IPS-20b (cell line): ENCODE measurements at regions not wholly inside any gene's neighbourhood (a gene's known extent, or its start where the extent isn't known, plus 50 kb on each side); places are given as distances from the start of the nearest gene placed in this dataset.

ENCODE experiments used
- H3K27ac ChIP-seq: one replicate; pipeline ENCODE4 v1.5.1; 2013; ENCODE audit warnings: low read length
- H3K27me3 ChIP-seq: 2 replicates; pipeline ENCODE4 v1.6.1; 2013; ENCODE audit warnings: mild to moderate bottlenecking, low read length, inconsistent platforms; ENCODE audit not compliant: insufficient read depth
- H3K36me3 ChIP-seq: 2 replicates; pipeline ENCODE4 v1.6.1; 2013; ENCODE audit warnings: low read depth, mild to moderate bottlenecking, inconsistent platforms, low read length, moderate library complexity; ENCODE audit not compliant: insufficient read depth
- H3K4me1 ChIP-seq: 2 replicates; pipeline ENCODE4 v1.6.1; 2013; ENCODE audit warnings: mild to moderate bottlenecking, control low read depth, inconsistent platforms, low read length, moderate library complexity; ENCODE audit not compliant: insufficient read depth
- H3K4me3 ChIP-seq: 2 replicates; pipeline ENCODE4 v1.5.1; 2013; ENCODE audit warnings: mild to moderate bottlenecking, low read length, inconsistent platforms
- H3K9ac ChIP-seq: 2 replicates; pipeline ENCODE4 v1.6.1; 2013; ENCODE audit warnings: low read depth, mild to moderate bottlenecking, inconsistent platforms, low read length, moderate library complexity
- H3K9me3 ChIP-seq: 2 replicates; pipeline ENCODE4 v1.6.1; 2013; ENCODE audit warnings: mild to moderate bottlenecking, low read depth, low read length, inconsistent platforms; ENCODE audit not compliant: insufficient read depth

DNA sequence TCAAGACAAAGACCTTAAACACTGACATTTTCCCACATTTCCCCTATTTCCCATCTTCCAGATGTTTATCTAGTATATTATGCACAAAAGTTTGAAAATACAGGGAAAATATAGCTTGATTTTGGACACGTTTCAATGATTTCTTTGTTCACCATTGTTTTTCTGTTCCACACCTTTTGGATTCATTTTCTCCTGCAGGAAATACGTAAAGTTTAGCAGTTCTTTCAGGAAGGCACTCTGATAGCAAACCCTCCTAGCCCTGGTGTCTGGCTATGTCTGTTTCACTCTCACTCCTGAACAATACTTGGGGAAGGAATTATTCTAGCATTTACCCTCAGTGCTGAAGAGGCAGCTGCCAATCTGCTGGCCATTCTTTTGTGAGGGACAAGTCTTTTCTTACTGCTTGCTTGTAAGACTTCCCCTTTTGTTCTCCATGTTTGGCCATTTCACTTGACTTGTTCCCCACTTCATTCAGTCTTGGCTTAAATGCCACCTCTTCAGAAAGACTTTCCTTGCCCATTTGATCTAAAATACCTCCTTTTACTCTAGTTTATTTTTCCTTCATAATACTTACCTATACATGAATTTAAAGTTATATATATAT is 195.4 kb downstream of the RNF152 start:
- Histone ChIP-seq H3K36me3 (no peaks in the 10 kb centered on the region), H3K27me3 (no peaks in the 10 kb centered on the region), H3K9ac (no peak overlapping the region), H3K27ac (no peak overlapping the region), H3K4me3 (no peak overlapping the region), H3K4me1 (no peaks in the 10 kb centered on the region), H3K9me3 (no peaks in the 10 kb centered on the region)

DNA sequence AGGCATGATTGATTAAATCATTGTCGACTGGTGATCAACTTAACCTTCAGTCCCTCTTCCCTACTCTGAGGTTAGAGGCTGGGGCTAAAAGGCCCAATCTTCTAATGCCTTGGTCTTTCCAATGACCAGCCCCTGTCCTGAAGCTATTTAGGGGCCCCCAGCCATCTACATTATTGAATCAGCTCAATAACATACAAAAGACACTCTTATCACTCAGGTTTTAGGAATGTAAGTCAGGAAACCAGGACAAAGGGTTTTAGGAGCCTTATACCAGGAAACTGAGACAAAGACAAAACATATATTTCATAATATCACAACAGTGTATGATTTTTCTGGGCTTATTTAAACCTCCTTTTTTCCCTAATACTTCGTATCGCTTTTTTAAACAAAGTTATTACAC is 198.6 kb downstream of the RNF152 start:
- Histone ChIP-seq H3K9ac (no peak overlapping the region), H3K9me3 (no peaks in the 10 kb centered on the region), H3K4me3 (no peak overlapping the region), H3K27ac (no peak overlapping the region), H3K36me3 (no peaks in the 10 kb centered on the region), H3K4me1 (no peaks in the 10 kb centered on the region), H3K27me3 (no peaks in the 10 kb centered on the region)

DNA sequence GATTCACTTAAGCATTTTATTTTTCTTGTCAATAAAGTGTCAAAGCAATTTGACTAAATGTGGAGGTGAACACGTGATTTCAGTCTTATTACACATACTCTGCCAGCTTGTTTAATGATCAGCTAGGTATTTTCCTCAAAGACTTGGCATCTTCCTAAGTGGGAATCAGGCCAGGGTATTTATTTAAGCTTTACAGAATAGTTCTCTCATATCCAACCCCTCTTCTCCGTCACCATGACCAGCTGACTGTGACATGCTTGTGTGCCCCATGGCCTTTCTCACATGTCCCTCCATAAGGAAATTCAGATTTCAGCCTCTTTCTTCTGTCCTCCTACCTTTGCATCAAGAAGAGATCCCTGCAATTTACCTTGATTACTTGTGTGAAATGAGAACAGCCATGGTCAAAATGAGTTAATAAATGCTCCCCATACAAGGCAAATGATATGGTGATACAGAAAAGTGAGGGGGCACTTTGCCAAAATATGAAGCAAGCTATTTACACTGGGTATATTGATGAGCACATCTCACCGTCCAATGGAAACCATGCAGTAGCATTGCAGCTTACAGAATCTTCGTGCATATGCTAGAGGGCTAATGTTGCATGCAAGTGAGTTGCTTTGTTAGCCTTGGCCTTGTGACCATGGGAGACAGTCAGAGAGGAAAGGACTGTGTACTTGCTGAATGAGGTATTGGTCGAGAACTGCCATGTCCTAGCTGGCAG is 202.2 kb downstream of the RNF152 start:
- no peak overlapping the region for H3K27ac ChIP-seq
- no peak overlapping the region for H3K4me3 ChIP-seq
- H3K27me3 ChIP-seq: no peaks in the 10 kb centered on the region
- H3K4me1 ChIP-seq: no peaks in the 10 kb centered on the region
- H3K9me3 ChIP-seq: no peaks in the 10 kb centered on the region
- no peak overlapping the region for H3K9ac ChIP-seq
- no peaks in the 10 kb centered on the region for H3K36me3 ChIP-seq

DNA sequence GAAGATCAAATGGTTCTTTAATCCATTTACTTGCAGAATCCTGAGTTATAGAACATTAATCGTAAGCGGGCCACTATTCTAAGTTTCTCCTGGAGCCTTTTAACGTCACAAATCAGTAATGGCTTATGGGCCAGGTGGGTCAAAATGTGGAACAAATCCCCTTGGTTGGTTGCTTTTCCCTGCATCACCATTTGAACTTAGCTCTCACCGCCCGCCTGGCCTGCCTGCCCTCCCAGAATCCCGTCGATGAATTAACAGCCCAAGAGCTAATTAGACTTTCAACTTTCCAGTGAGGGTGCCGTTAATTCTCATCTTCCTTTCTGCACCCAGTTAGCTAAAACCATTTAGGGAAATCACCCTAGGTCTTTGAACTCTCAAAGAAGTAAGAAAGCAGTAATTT is 205.5 kb downstream of the RNF152 start:
- no peaks in the 10 kb centered on the region for H3K36me3 ChIP-seq
- no peaks in the 10 kb centered on the region for H3K9me3 ChIP-seq

DNA sequence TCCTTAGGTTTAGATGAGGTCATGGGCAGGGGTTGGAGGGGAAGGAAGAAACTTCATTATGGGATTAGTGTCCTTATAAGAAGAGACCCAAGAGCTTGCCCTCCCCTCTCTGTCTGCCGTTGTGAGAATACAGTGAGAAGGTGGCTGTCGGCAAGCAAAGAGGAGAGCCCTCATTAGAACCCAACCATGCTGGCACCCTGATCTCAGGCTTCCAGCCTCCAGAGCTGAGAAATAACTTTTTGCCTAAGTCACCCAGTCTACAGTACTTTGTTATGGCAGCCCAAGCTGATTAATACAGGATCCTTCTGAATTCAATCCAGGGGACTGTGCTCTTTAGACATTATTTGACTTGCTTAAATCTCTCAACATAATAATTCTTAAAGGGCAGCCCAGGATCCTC is 209.0 kb downstream of the RNF152 start:
- H3K9me3 ChIP-seq: peaks cover 6% of the 10 kb centered on the region
- H3K27ac ChIP-seq: no peak overlapping the region
- H3K4me3 ChIP-seq: no peak overlapping the region
- H3K36me3 ChIP-seq: no peaks in the 10 kb centered on the region
- H3K4me1 ChIP-seq: no peaks in the 10 kb centered on the region
- no peaks in the 10 kb centered on the region for H3K27me3 ChIP-seq
- no peak overlapping the region for H3K9ac ChIP-seq

More for the DNA sequence above, 205.5 kb downstream of the RNF152 start:
- Histone ChIP-seq H3K27me3 (no peaks in the 10 kb centered on the region), H3K4me3 (no peak overlapping the region), H3K27ac (no peak overlapping the region), H3K9ac (no peak overlapping the region), H3K4me1 (no peaks in the 10 kb centered on the region)

DNA sequence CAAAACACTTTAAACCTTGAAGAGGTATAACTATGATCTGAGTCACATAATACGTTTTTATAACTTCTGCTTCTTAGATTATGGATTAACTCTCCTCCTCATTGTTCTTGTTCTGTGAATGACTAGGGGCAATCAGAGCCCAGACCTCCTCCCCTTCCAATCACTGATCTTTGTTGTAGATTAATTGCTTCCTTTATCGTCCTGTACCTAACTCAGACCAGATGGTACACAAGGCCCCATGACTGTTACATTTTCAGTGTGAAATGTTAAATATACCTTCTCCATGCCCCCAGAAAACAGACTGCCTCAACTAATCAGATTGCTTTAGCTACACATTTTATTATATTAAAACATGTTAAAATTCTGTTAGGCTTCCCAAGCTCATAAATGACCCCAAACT is 211.7 kb downstream of the RNF152 start:
- H3K27ac ChIP-seq: no peak overlapping the region
- no peaks in the 10 kb centered on the region for H3K36me3 ChIP-seq
- no peak overlapping the region for H3K9ac ChIP-seq
- peaks cover 6% of the 10 kb centered on the region for H3K9me3 ChIP-seq
- H3K27me3 ChIP-seq: no peaks in the 10 kb centered on the region
- H3K4me1 ChIP-seq: no peaks in the 10 kb centered on the region
- no peak overlapping the region for H3K4me3 ChIP-seq

DNA sequence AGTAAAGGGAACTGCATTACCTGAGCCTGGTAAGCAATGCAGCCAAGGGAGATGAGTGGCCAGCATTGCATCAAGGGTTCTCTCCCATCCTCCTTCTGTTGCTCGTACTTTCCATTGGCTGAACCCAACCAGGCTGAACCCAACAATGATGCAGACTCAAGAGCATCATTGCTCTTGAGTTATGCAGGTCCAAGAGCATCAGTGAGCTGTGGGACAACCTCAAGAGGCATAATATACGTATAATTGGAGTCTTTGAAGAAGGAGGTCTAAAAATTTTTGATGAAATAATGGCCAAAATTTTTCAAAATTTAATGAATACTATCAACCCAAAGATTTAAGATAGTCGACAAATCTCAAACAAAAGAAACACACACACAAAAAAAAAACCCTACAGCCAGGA is 213.0 kb downstream of the RNF152 start:
- Histone ChIP-seq H3K27me3 (no peaks in the 10 kb centered on the region), H3K9ac (no peak overlapping the region), H3K36me3 (no peaks in the 10 kb centered on the region)

DNA sequence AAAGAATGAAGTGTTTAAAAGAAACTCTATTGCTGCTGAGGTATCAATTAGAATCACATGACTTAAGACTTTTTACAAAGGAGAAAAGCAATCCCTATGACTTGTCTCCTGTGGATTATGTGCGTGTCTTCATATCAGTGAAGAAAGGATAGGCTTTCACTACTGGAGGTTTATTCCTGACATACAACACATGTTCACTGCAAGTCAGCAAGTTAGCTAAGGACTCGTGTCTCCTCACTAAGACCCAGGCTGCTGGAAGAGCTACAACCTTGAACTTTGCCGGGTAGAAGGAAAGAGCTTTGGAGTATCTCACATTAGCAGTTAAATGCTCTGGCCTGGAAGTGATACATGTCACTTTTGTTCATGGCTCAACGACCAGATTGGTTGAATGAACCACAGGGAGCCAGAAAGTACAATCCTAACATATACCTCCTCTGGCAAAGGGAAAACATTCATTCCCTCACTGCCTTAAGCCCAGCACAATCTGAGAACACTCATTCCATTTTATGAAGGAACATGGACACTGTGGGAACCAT is 215.3 kb downstream of the RNF152 start:
- Histone ChIP-seq H3K4me1 (no peaks in the 10 kb centered on the region), H3K4me3 (no peak overlapping the region), H3K9me3 (peaks cover 6% of the 10 kb centered on the region), H3K36me3 (no peaks in the 10 kb centered on the region), H3K27me3 (no peaks in the 10 kb centered on the region), H3K9ac (no peak overlapping the region), H3K27ac (no peak overlapping the region)

More for the DNA sequence above, 213.0 kb downstream of the RNF152 start:
- Histone ChIP-seq H3K4me3 (no peak overlapping the region), H3K27ac (no peak overlapping the region), H3K4me1 (no peaks in the 10 kb centered on the region), H3K9me3 (peaks cover 6% of the 10 kb centered on the region)

DNA sequence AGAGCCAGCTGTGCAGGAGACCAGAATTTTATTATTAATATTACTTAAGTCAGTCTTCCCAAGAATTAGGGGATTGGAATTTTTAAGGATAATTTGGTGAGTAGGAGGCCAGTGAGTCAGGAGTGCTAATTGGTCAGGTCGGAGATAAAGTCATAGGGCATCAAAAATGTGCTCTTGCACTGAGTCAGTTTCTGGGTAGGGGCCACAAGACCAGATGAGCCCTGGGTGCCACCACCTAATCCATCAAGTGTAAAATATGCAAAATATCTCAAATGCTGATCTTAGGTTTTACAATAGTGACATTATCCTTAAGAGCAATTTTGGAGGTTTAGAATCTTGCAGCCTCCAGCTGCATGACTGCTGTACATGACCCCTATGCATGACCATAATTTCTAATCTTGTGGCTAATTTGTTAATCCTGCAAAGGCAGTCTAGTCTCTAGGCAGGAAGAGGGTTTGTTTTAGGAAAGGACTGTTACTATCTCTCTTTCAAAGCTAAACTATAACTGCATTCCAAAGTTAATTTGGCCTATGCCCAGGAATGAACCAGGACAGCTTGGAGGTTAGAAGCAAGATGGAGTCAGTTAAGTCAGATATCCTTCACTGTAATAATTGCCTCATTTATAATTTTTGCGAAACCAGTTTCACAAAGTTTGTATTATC is 215.9 kb downstream of the RNF152 start:
- Histone ChIP-seq H3K36me3 (no peaks in the 10 kb centered on the region), H3K27ac (no peak overlapping the region), H3K9me3 (peaks cover 6% of the 10 kb centered on the region), H3K9ac (no peak overlapping the region), H3K4me3 (no peak overlapping the region), H3K27me3 (no peaks in the 10 kb centered on the region), H3K4me1 (no peaks in the 10 kb centered on the region)

DNA sequence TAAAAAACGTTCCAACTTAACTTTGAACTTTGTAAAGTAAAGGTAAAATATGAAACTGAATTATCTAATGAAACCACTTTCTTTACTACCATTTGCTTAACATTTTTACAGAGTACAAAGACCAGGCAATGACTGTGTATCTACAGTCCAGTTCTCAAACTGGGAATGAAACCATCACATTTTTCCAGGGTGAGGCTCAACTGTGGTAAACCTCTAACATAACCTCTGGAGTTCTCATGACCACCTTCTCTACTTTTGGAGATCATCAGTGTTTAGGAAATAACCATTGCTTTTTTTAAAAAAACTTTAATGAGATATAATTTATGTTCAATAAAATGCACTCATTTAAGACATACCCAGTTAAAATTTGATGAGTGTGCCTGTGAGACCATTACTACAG is 223.5 kb downstream of the RNF152 start:
- H3K4me3 ChIP-seq: no peak overlapping the region

DNA sequence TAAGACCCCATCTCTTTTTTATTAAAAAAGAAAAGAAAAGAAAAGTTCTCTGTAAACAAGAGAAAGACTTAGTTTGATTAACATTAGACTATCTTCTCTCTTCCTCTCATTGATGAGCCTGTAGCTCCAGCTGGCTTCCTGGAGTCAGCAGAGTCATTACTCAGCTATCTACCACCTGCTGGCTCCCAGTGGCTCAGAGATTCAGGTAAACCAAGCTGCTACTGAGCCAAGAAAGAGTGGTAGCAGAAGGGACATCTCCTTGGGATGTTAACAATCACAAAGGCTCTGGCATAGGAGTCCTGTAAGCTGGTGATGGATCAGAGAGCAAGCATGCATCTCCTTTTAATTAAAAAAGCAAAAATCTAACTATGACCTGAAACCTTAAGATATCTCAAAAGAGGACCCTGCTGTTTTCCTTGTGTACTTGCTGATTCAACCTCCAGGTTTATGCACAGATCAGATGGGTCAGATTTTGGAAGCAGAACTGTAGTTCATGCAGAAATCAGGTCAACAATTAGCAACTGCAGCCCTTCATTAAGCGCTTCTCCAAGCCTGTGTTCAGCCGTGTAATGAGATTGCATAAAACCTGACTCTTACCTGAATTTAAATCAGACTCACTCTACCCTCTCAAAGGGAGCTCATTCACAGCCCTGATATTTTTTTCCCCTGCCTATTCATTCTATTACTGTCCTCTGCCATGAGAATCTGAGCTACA is 225.8 kb downstream of the RNF152 start:
- Histone ChIP-seq H3K9me3 (no peaks in the 10 kb centered on the region), H3K36me3 (no peaks in the 10 kb centered on the region), H3K27me3 (no peaks in the 10 kb centered on the region), H3K27ac (no peak overlapping the region), H3K9ac (no peak overlapping the region), H3K4me1 (peaks cover 17% of the 10 kb centered on the region), H3K4me3 (no peak overlapping the region)

More for the DNA sequence above, 223.5 kb downstream of the RNF152 start:
- Histone ChIP-seq H3K9me3 (no peaks in the 10 kb centered on the region), H3K9ac (no peak overlapping the region), H3K27ac (no peak overlapping the region), H3K36me3 (no peaks in the 10 kb centered on the region), H3K4me1 (peaks cover 4% of the 10 kb centered on the region; the same call in 1 of the 2 replicates), H3K27me3 (no peaks in the 10 kb centered on the region)
